GM21737 (cell line): ENCODE measurements at regions not wholly inside any gene's neighbourhood (a gene's known extent, or its start where the extent isn't known, plus 50 kb on each side); places are given as distances from the start of the nearest gene placed in this dataset.
"Not testable (repeated sequence)": the region's sequence is repeated elsewhere in the genome, so short reads cannot be mapped to it uniquely, and the experiment has no call there.

Source experiments
- ATAC-seq: cut with Tn5 transposase; IDR thresholded peaks from one replicate; pipeline ENCODE4 v1.9.1; 2021; ENCODE audit warnings: mild to moderate bottlenecking, moderate library complexity; ENCODE audit not compliant: unreplicated experiment

DNA sequence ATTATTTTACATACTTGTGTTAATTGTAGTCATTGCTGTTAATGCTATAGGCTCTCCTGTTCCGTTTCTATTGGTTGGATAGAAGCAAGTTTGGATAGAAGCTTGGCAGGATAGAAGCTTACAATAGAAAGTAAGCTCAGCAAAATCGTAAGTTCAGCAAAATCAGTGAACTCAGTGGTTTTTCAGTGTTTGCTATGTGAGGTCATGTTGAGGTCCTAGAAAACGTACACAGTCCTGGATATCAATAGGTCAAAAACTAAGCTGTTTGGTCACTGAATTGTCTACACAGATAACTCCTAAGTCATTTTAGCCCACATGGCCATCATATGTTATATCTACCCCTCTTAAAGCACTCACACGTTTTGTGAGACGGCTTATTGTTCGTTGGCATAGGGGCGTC, 299.4 kb downstream of the MAN2A1 start:
- no peak for ATAC-seq

DNA sequence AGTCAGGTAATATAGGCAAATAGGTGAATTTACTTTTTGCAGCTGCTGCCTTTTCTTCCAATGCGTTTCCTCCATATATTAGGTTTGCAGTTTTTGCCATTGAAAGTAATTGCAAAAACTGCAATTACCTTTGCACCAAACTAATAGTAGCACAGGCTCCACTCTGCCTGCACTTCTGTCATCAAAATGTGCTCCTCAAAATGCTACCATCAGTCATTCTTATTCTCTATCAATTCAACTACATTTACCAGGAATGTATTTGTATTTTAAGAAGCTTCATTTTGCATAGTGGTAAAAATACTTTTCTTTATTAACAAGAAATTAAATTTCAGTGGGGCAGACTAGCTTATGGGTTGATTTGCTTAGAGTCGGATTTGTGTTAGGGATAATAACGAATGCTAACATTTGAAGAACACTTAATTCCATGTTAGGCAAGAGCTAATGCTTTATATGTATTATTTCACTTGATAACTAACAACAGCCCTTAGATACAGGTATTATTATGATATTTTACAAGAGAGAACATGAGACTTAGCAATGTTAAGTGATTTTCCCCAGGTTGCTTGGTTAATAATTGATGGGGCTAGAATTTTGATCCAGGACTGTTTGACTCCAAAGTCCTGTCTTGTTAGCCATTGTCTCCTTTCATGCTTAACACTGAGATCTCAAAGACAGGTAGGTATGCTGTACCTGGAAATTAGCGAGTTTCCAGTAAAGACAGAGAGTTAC, 300.4 kb downstream of the MAN2A1 start:
- no peak for ATAC-seq

DNA sequence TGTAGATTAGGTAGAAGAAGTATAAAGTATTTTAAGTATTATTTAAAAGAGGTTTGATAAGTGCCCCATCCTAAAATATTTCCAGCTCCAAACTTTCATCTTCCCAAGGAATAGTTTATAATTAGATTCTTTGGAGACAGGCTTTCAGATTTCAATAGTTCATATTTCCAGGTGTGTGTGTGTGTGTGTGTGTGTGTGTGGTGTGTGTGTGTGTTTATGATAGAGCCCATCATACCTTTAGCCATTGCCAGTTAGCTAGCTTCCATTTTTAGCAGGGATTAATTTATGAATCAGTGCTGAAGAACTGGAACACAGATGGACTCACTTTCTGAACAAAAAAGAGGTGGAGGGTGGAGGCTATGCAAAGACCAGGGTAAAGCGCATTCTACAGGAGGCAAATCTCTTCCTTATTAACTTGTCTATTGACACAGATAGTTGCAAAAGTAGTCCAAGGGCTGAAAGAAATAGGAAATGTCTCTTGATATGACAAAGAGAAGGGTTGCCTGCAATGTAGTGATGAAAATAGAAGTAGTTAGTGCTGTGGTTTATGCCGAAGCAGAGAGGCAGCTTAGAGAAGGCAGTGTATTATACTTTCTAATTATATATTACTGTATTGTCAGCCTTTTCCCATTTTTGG, 301.1 kb downstream of the MAN2A1 start:
- no peak for ATAC-seq

DNA sequence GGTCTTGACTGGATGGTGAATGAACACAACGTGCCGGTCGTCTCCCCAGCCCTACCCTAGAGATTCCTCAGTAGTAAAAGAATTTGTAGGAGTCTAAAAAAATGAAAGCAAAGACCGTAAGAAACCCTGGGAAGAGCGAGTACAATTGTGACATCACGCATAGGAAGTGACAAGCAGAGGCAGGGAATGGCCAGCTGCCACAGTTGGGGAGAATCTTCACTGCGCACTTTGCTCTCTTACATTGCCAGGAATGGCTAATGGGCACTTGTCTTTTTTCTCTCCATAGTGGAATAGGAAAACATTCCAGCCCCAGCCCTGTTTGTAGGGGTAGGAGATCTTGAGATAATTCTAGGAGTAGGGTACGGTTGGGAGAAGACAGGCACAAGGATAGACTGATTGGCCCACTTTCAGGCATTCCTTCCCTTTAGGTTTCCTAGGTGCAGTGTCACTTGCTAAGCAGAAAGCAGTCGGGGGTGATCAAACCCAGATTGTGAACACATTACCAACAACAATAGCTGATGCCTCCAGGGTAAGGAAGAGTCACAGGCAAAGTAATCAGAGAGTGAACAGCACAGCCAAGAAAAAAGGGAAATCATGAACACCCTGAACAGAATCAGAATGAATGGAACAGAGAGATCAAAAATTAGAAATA, 302.7 kb downstream of the MAN2A1 start:
- no peak for ATAC-seq

DNA sequence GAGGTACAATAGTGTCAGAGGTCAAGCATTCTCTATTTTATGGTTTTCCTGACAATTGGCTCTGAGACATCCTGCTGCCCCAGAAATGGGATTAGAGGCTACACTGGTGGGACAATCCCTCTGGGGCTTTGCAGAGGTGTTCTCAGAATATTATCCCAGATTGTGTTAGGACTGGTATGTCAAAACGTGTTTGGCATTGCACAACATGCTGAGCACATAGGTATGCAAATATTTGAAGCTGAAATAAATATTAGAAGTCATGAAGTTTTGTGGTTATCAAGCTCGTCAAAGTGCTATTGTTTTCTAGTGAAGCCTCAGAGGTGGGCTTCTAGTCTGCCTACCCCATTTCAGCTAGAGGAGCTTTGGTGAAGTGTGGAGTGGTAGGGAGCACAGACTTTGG, 304.4 kb downstream of the MAN2A1 start:
- ATAC-seq = no peak

DNA sequence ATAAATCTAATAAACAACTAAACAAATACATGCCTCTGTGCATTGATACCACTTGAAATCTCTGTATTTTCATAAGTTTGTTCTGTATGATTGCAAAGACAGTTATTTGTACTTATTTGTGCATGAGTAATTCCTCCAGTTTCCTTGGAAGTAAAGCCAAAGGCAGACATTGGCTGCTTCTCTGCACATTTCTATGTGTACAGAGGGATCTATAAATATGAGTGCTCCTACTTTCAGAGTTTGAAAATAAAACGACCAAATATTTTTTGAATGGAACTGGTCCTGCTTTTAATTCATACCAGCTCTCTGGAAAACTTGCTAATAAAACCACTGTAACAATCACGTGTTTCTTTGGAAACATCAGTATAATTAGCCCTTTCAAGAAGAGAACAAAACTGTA, 306.5 kb downstream of the MAN2A1 start:
- no peak for ATAC-seq

DNA sequence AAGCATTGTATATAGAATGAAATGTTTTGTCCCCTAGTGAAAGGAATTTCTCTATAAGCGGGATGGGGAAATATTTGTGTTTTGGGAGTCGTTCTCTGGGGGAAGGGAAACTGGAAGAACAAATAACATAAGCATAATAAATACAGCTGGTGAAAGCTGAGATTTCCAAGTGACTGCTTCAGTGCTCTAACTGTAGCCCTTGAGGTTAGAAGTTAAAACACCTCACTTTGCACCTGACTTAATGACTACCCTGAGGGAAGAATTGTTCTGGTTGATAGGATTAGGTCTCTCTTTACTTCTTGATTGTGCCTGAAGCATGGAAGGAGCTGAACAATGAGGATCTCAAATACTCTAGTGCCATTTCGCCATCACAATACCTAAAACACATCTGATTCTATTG, 307.4 kb downstream of the MAN2A1 start:
- ATAC-seq = no peak

DNA sequence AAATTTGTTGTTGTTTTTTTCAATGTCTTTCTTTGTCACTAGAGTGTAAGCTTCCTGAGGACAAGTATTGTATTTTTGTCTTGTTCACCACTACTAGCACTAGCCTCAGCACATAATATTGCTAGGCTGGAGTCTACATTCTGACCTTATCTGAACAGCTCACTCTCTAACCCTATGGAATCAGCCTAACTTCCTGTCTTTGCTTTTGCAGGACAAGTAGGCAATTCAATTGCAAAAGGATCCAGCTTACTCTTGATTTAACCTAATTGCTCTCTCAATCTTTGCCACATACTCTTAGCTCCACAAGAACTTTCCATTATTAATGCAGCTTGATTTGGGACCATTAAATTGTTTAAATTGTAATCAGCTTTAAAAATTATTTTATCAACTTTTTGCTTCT, 308.5 kb downstream of the MAN2A1 start:
- no peak for ATAC-seq

DNA sequence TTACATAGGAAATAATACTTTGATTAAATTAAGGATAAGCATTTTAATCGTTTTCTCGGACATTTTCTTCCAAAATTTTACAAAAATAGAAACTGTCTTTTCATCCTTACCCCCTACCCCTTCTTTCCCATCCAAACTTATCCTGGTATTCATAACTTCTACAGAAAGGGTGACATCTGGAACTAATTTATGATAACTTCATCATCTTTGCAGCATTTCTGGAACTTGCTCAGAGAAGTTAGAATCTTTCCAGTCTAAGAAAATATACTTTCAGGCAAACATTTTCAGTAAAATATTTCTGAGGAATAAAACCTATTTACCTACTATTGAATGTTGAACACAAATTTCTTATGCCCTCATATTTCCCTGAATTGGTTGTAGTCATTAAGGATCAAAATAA, 309.0 kb downstream of the MAN2A1 start:
- no peak for ATAC-seq

DNA sequence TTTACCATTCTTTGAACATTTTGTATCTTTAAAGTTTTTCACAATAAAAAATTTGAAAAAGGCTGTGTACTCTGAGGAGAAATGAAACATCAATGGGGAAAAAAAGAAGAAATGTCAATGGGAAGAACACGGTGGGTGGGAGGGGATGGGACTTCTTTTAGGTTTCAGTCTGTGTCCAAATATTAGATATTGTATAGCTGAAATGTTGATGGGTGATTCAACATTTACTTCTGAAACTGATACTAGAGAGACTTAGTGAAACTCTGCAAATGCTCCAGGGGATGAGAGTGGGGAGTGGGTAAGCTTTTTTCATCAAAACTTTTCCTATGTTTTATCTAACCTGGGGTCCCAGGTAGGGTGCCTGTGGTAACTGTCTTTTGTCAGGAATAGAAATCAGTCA, 311.9 kb downstream of the MAN2A1 start:
- no peak for ATAC-seq

DNA sequence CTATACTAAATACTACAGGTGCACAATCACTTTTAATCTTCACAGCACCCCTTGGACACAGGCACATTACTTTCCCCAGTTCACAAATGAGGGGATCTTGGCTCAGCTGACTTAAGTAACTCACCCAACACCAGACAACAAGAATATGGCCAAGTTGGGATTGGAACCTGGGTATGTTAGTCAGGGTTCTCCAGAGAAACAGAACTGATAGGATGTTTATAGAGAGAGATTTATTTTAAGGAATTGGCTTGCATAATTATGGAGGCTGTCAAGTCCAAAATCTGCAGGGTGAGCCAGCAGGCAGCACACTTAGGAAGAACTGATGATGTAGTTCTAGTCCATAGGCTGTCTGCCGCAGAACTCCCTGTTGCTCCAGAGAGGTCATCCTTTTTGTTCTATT, 312.9 kb downstream of the MAN2A1 start:
- ATAC-seq = no peak

DNA sequence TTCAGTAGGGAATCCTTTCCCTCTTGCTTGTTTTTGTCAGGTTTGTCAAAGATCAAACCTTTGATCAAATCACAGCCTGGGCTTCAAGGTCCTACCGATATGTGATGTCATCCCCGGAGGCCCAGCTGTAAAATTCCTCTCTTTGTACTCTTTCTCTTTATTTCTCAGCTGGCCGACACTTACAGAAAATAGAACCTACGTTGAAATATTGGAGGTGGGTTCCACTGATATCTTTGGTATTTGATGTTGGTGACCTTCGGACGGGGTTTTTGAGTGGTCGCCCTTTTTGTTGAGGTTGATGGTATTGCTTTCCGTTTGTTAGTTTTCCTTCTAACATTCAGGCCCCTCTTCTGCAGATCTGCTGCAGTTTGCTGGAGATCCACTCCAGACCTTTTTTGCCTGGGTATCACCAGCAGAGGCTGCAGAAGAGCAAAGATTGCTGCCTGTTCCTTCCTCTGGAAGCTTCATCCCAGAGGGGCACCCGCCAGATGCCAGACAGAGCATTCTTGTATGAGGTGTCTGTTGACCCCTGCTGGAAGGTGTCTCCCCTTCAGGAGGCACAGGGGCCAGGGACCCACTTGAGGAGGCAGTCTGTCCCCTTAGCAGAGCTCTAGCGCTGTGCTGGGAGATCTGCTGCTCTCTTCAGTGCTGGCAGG, 316.3 kb downstream of the MAN2A1 start:
- ATAC-seq = not testable (repeated sequence)

DNA sequence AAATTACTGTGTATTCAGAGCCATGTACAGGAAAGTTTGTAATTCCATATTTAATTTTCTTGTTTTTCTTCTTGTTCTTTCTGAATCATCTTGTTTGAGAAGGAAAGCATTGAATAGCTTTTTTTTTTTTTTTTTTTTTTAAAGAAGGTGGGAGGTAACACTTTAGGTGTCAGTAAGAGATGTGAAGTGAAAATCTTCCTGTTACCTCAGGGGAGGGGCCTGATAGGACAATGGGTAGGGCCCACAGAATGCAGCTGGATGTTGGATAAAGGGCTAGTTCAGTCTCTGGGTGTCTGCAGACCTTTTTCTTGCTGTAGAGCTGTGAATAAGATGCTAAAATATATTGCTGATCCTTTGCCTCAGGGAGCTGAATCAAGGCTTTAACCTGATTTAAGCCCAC, 317.4 kb downstream of the MAN2A1 start:
- no peak for ATAC-seq

DNA sequence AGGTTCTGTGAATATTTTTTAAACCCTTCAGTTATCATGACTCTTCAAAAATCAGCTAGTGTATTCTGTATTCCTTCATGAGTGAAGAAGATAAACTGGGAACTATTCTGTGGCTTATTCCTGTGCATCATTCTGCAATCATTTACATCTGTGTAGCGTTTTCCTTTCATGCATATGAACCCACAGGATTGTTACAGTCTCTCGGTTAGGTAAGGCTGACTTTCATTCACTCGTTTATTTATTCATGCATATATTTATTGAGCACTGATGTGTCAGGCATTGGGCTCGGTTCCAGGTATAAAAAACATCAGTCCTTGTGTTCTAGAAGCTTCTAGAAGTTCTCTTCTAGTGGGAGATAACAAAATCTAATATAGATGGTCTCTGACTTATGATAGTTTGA, 318.4 kb downstream of the MAN2A1 start:
- no peak for ATAC-seq

DNA sequence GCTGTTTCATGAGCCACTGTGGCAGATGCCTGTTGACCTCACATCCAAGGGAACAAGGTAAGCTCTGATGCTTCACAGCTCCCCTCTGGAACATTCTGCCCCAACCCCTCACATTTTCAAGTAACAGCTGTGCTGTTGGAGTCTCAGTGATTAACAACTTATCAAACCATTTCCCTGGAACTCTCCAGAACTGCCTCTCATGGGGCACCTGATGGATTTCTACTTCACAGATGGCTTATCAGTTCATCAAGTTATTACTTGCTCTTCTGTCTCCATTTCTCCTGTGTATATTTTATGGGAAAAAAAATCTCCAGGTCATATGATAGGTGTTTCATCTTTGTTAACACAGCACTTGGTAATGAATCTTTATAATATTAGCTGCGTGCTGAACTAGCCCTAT, 322.4 kb downstream of the MAN2A1 start:
- no peak for ATAC-seq

DNA sequence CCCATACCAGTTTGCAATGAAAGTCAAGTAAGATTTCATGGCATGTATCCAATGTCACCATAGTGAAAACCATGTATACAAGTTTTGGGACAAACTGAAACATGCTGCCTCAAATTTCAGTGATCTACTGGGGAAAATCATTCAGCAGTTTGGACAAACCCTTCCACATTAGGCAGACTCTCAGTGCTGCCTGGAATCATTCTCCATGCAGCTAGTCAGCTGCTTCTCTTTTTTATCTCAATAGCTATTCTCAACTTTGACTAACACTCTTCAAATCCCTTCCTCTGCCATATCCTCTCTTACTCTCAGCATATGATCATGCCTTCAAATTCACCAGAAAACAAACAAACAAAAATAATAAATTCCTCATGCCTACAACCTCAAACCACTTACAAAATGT, 323.3 kb downstream of the MAN2A1 start:
- ATAC-seq = no peak

DNA sequence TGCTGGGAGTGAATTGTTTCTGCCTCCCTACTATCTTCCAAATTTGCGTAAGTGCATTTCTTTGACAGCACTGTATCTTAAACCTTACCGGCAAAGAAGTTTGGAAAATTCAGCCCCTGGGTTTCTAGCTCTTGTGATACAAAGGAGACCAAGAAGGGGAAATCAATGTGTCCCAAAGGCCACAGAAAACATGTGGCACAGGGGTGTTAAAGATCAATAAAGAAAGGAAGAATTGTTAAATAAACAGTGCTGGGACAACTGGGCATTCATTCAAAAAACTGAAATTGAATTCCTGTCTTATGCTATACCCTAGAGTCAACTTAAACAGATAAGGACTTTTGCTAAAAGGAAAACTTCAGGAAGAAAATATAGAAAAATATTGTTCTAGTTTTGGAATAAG, 328.1 kb downstream of the MAN2A1 start:
- no peak for ATAC-seq

DNA sequence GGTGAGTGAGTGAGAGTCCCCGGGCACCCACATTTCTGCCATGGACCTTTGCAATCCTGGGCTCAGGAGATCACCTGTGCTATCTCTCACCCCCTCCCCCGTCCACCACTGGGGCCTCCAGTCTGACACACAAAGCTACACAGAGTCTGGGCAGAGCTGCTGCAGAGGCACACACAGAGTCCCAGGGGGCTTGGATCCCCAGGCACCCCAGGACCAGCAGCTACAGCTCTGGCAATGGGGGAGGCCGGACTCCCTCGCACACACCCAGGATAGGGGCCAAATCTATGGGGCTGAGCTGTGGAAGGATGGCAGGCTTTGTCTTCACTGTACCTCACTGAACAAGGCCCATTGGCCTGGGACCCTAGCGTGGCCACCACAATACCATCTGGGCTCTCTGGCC, 328.8 kb downstream of the MAN2A1 start:
- ATAC-seq = no peak

DNA sequence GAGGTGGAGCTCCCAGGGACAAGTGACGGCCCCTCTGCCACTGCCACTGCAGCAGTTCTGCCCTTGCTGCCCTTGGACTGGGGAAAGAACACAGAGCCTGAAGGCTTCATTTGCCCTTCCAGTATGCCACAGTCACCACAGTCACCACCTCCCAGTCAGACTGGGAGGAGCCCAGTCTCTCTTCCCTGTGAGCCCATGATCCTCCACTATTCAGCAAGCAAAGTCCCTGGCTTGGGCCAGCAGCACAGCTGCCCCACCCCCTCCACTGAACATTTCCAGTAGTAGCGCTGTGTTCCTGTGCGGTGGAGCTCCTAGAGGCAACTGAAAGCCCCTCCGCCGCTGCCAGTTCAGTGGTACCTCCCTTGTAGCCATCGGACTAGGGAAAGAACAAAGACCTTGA, 329.4 kb downstream of the MAN2A1 start:
- ATAC-seq = no peak

DNA sequence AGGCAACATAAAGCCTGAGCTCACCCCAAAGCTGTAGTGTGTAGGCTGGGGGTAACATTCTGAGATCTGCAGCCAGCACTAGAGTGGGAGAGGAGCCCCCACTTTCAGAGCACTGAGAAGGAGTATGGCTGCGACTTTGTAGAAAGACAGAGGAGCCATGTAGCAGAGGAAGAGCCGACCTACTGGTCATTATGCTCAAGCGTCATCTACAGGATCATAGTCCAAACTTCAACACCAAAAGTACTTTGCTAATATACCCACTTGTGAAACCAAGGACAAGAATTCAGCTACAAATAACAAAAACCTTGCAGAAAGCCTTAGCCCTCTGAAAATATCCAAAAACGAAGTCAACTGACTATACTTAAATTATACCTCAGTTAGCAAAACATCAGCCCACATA, 330.1 kb downstream of the MAN2A1 start:
- ATAC-seq = no peak

DNA sequence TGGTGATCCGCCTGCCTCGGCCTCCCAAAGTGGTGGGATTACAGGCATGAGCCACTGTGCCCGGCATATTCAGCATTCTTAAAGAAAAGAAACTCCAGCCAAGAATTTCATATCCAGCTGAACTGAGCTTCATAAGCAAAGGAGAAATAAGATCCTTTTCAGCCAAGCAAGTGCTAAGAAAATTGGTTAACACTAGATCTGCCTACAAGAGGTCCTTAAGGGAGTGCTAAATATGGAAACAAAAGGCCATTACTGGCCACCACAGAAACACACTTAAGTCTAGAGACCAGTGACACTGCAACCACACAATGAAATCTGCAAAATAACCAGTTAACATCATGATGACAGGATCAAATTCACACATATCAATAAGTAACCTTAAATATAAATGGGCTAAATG, 331.5 kb downstream of the MAN2A1 start:
- no peak for ATAC-seq

DNA sequence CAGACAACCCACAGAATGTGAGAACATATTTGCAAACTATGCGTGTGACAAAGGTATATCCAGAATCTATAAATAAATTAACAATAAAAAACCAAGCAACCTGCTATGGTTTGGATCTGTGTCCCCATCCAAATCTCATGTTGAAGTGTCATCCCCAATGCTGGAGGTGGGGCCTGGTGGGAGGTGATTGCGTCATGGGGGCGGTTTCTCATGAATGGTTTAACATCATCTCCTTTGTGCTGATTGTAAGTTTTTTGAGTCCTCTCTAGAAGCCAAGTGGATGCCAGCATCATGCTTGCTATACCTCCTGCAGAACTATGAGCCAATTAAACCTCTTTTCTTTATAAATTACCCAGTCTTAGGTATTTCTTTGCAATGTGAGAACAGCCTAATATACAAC, 335.4 kb downstream of the MAN2A1 start:
- no peak for ATAC-seq
